K562 (cell line): ENCODE measurements at regions not wholly inside any gene's neighbourhood (a gene's known extent, or its start where the extent isn't known, plus 50 kb on each side); places are given as distances from the start of the nearest gene placed in this dataset.

ENCODE experiments used
- ATAC-seq: fragments of 200-7000 bp; cut with Tn5 transposase; 3 replicates; pipeline ENCODE4 v1.9.1; 2020; ENCODE audit warnings: moderate library complexity
- BruUV-seq: library from RNA; stranded (reverse); fragments of 400-500 nt; replicated peaks from 2 replicates; lab custom pipeline; 2021; lab: Mats Ljungman, UMichigan
- CTCF ChIA-PET: fragments of 300-600 bp; formaldehyde crosslinking; extraction: SDS; loops from one replicate; lab custom pipeline; 2021; ENCODE audit warnings: low intra/inter-chr PET ratio; lab: Yijun Ruan, JAX
- POLR2A ChIA-PET: fragments of 300-600, 350-650 bp; sonication (Branson Sonifier 250); formaldehyde crosslinking; extraction: SDS; loops from one replicate; lab custom pipeline; 2021; ENCODE audit warnings: antibody characterized with exemption, inconsistent platforms; lab: Yijun Ruan, JAX
- DNase-seq, 4 experiments: peaks; one replicate each; pipeline versions ENCODE4 v3.0.0 to v3.0.0-alpha.2; 2011 to 2018; ENCODE audit warnings: low spot score in 3 of 4, mixed read lengths in 3 of 4; ENCODE audit errors: extremely low read depth in 1 of 4
- FAIRE-seq: peaks from 2 replicates; lab custom pipeline; 2011; peaks lifted over from hg19 to GRCh38; lab: Jason Lieb, UNC
- H2AFZ ChIP-seq: 2 replicates; pipeline ENCODE4 v1.6.0; 2011; ENCODE audit warnings: low read depth, low read length, control low read depth, inconsistent platforms
- H3K27ac ChIP-seq: fragments of 200-600 bp; 3 replicates; pipeline ENCODE4 v1.8.0; 2011; ENCODE audit warnings: low read depth, mild to moderate bottlenecking, control low read depth, inconsistent platforms, low read length, moderate library complexity, mixed read lengths; ENCODE audit errors: extremely low read depth
- H3K27me3 ChIP-seq, 2 experiments: fragments of 300-600 bp in 1 of 2; 2 replicates in 1 of 2; 3 replicates in 1 of 2; pipeline versions ENCODE4 v1.6.0 to v1.8.0; 2011; ENCODE audit warnings: inconsistent platforms in 2 of 2, low read length in 2 of 2, mild to moderate bottlenecking in 1 of 2, mixed read lengths in 1 of 2, moderate library complexity in 1 of 2; ENCODE audit not compliant: control insufficient read depth in 2 of 2, insufficient read depth in 2 of 2
- H3K36me3 ChIP-seq: fragments of 300-600 bp; 3 replicates; pipeline ENCODE4 v1.8.0; 2011; ENCODE audit warnings: mild to moderate bottlenecking, low read length, inconsistent platforms; ENCODE audit not compliant: control insufficient read depth, insufficient read depth
- H3K4me1 ChIP-seq, 2 experiments: fragments of 200-600 bp in 1 of 2; replicated peaks in 1 of 2; 2 replicates in 1 of 2; 3 replicates in 1 of 2; pipeline versions ENCODE4 v1.5.1 to v1.8.0; 2011; ENCODE audit warnings: inconsistent platforms in 2 of 2, low read length in 2 of 2, mild to moderate bottlenecking in 1 of 2, mixed read lengths in 1 of 2, moderate library complexity in 1 of 2; ENCODE audit not compliant: control insufficient read depth in 2 of 2, insufficient read depth in 2 of 2
- H3K4me2 ChIP-seq: 2 replicates; pipeline ENCODE4 v1.6.1; 2011; ENCODE audit warnings: low read length, control low read depth, inconsistent platforms, mixed read lengths; ENCODE audit not compliant: insufficient read depth
- H3K4me3 ChIP-seq: fragments of 200-600 bp; sonication (generic), shearing (Covaris generic); 2 replicates; pipeline ENCODE4 v1.5.1; 2016; ENCODE audit warnings: control low read depth, inconsistent platforms
- H3K79me2 ChIP-seq: fragments of 200-600 bp; 3 replicates; pipeline ENCODE4 v1.8.0; 2011; ENCODE audit warnings: low read length, inconsistent platforms; ENCODE audit not compliant: control insufficient read depth, insufficient read depth
- H3K9ac ChIP-seq, 2 experiments: 2 replicates each; pipeline versions ENCODE4 v1.6.0 to v1.6.1; 2011; ENCODE audit warnings: low read depth in 2 of 2, low read length in 2 of 2, control low read depth in 1 of 2, inconsistent platforms in 1 of 2, mild to moderate bottlenecking in 1 of 2, mixed read lengths in 1 of 2; ENCODE audit not compliant: insufficient read depth in 1 of 2
- H3K9me1 ChIP-seq: one replicate; pipeline ENCODE4 v1.6.0; 2011; ENCODE audit warnings: inconsistent platforms, mild to moderate bottlenecking, low read length, moderate library complexity; ENCODE audit not compliant: control insufficient read depth, insufficient read depth
- H3K9me3 ChIP-seq: replicated peaks from 2 replicates; pipeline ENCODE4 v1.5.1; 2011; ENCODE audit warnings: low read depth, low read length, inconsistent platforms; ENCODE audit not compliant: control insufficient read depth, insufficient read depth
- H4K20me1 ChIP-seq: replicated peaks from 2 replicates; pipeline ENCODE4 v1.6.1; 2011; ENCODE audit warnings: low read length, inconsistent platforms, mixed read lengths; ENCODE audit not compliant: control insufficient read depth, insufficient read depth
- ATF1 ChIP-seq, 2 experiments: fragments of 450-650 bp in 1 of 2; IDR thresholded peaks; 2 replicates each; pipeline ENCODE4 v1.6.1; 2016; ENCODE audit warnings: missing compliant biosample characterization in 1 of 2, missing genetic modification characterization in 1 of 2
- CBFA2T3 ChIP-seq: fragments of 450-650 bp; IDR thresholded peaks from 2 replicates; pipeline ENCODE4 v1.6.1; 2017
- NR3C1 ChIP-seq: sonication (generic); formaldehyde crosslinking; IDR thresholded peaks from 2 replicates; pipeline ENCODE4 v1.8.1; 2022; ENCODE audit warnings: missing genetic modification reagents
- RFX1 ChIP-seq: fragments of 450-650 bp; IDR thresholded peaks from 2 replicates; pipeline ENCODE4 v1.6.1; 2016; ENCODE audit warnings: mild to moderate bottlenecking, moderate library complexity
- TAL1 ChIP-seq: fragments of 450-650 bp; IDR thresholded peaks from 2 replicates; pipeline ENCODE4 v1.6.1; 2016; ENCODE audit warnings: mild to moderate bottlenecking
- ZNF165 ChIP-seq: fragments of 250-450 bp; sonication (Bioruptor Pico); IDR thresholded peaks from 2 replicates; pipeline ENCODE4 v1.4.0; 2020; ENCODE audit warnings: borderline replicate concordance
- ZNF232 ChIP-seq: sonication (generic); formaldehyde crosslinking; IDR thresholded peaks from 2 replicates; pipeline ENCODE4 v1.8.0; 2022; ENCODE audit warnings: mild to moderate bottlenecking, missing genetic modification reagents
- ZNF699 ChIP-seq: fragments of 250-450 bp; sonication (Bioruptor Pico); IDR thresholded peaks from 2 replicates; pipeline ENCODE4 v1.8.0; 2021; ENCODE audit warnings: mild to moderate bottlenecking, moderate library complexity; ENCODE audit not compliant: insufficient replicate concordance
- WGBS: fragments of 100-300 bp; shearing (Covaris generic); methylation state at CpG from one replicate; pipeline ENCODE4 v1.1.6; 2016; ENCODE audit warnings: low coverage, mixed read lengths; ENCODE audit not compliant: insufficient coverage; ENCODE audit errors: missing lambda C conversion rate; 5-methylcytosine and 5-hydroxymethylcytosine counted together
- in situ Hi-C: fragments of 300-500 bp; cut with MboI; formaldehyde crosslinking; loops from 4 replicates; pipeline ENCODE4 v1.15.0; 2018; ENCODE audit warnings: inconsistent platforms, mixed read lengths
- intact Hi-C: fragments of 100-400 bp; cut with micrococcal nuclease; formaldehyde crosslinking; loops from 2 replicates; pipeline ENCODE4 v1.14.2; 2022

DNA sequence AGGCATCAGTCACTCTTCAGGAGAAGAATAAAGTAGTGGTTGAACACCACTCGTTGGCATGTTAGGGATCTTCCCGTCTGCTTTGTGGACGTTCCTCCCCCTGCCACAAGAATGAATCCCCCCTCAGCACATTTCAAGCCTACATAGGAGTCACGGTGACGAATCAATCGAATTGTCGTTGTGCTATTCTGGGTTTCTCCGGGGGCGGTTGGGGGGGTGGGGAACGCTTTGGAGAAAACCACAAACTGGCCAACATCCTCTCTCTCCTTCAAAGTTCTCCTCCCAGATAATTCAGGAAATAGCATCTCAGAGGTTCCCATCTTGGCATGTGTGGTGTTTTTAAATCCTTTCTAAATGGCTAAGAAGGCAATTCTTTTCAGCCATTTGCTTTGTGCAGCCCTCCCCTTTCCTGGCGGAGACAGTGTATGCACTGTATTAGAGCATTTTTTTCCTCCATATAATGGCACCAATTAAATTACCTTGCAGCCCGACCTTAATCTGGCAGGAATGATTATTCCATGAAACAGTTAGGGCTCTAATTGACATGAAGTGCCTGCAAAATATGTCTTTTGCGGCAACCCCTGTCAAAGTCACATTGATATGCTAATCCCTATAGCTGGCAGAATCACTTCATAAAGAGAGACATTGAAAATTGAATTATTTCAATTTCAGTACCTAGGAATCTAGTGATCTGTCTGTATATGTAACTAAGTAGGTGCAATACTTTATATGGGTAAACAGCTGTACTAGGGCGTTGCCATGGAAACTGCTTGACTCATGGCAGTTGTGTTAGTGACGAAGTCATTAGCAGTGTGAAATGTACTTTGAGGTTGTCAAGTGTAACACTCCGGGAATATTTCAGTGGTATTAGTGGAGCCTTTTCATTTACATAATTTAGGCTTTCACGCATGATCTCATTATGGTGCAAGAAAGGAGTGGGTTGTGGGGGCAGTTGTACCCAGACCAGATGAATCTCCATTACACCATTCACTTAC lies 323.4 kb upstream of the SLC14A2 start:
- H3K79me2 ChIP-seq, result no peaks in the 10 kb centered on the region

DNA sequence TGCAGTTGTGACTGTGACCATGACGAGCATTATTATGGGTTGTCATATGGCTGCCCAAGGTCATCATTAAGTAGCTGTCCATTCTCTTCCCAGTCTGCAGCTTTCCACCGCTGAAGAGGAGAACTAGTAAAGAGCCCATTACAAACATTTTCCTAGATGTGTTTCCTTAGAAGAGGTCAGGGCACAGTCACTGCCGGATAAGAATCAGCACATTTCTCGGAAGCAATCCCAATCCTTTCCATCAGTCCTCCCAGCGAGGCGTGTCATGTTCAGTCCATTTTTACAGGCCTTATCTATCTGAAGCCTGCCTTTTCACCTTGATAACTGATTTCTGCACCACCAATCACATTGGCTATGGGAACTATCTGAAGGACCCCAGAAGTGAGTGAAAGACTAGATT lies 319.9 kb upstream of the SLC14A2 start:
- DNase-seq (peak in 1 of 4 experiments; percentile 1), ATAC-seq (no peak), FAIRE-seq (no peak)
- H3K9ac ChIP-seq, result no peak overlapping the region
- H3K36me3 ChIP-seq, result no peaks in the 10 kb centered on the region
- ChIA-PET POLR2A (no interaction called here), CTCF (no interaction called here)
- no peak overlapping the region for H3K4me3 ChIP-seq
- TF ChIP-seq CBFA2T3 (peak; percentile 39), ZNF699 (CRISPR knock-in tag) (no peak), TAL1 (peak; percentile 37; the same call in 1 of the 2 replicates)
- no peaks in the 10 kb centered on the region for H3K4me1 ChIP-seq
- WGBS, result 3% methylated on average over 6 of the region's 6 CpGs
- no peaks in the 10 kb centered on the region for H3K27me3 ChIP-seq
- no peaks in the 10 kb centered on the region for H3K9me3 ChIP-seq
- H3K79me2 ChIP-seq, result no peaks in the 10 kb centered on the region
- no peak overlapping the region for H2AFZ ChIP-seq
- H3K27ac ChIP-seq, result no peak overlapping the region
- intact Hi-C loops (no loop called here), in situ Hi-C loops (no loop called here)
- no peaks in the 10 kb centered on the region for H4K20me1 ChIP-seq
- H3K9me1 ChIP-seq, result no peaks in the 10 kb centered on the region
- no TSS peak for BruUV-seq
- H3K4me2 ChIP-seq, result no peak overlapping the region

More for the DNA sequence above, 323.4 kb upstream of the SLC14A2 start:
- intact Hi-C loops, result no loop called here
- Histone ChIP-seq H2AFZ (no peak overlapping the region), H3K9me1 (no peaks in the 10 kb centered on the region), H3K4me2 (no peak overlapping the region), H3K4me3 (no peak overlapping the region), H4K20me1 (no peaks in the 10 kb centered on the region), H3K27me3 (no peaks in the 10 kb centered on the region), H3K4me1 (no peaks in the 10 kb centered on the region), H3K9me3 (no peaks in the 10 kb centered on the region), H3K27ac (no peak overlapping the region), H3K36me3 (no peaks in the 10 kb centered on the region), H3K9ac (no peak overlapping the region)
- ATAC-seq, result no peak
- no peak for FAIRE-seq
- BruUV-seq, result no TSS peak
- POLR2A ChIA-PET, result no interaction called here
- WGBS, result 1% methylated on average over 16 of the region's 17 CpGs
- CTCF ChIA-PET, result no interaction called here
- in situ Hi-C loops, result no loop called here
- TF ChIP-seq ZNF232 (CRISPR knock-in tag), result no peak
- TF ChIP-seq ZNF165 (CRISPR knock-in tag), result no peak
- peak; percentile 81 for TF ChIP-seq RFX1
- TF ChIP-seq NR3C1 (CRISPR knock-in tag), result no peak
- no peak for TF ChIP-seq ATF1 (CRISPR knock-in tag; IDR thresholded peaks at IDR 0.05)
- TF ChIP-seq ATF1 (tag; IDR thresholded peaks at IDR 0.05), result no peak
- DNase-seq, result peak in 1 of 4 experiments; percentile 4
